Panc1 (cell line): ENCODE measurements at regions not wholly inside any gene's neighbourhood (a gene's known extent, or its start where the extent isn't known, plus 50 kb on each side); places are given as distances from the start of the nearest gene placed in this dataset.

ENCODE experiments used
- ATAC-seq: fragments of 200-7000 bp; cut with Tn5 transposase; 2 replicates; pipeline ENCODE4 v1.9.1; 2020; ENCODE audit warnings: mild to moderate bottlenecking, moderate library complexity
- BruUV-seq: library from RNA; stranded (reverse); fragments of 400-500 nt; replicated peaks from 2 replicates; lab custom pipeline; 2021; lab: Mats Ljungman, UMichigan
- CTCF ChIA-PET: fragments of 300-600 bp; sonication (Branson Sonifier 250); formaldehyde crosslinking; loops from one replicate; lab custom pipeline; 2022; ENCODE audit warnings: antibody characterized with exemption; lab: Charles Lee
- POLR2A ChIA-PET: fragments of 300-600 bp; sonication (Branson Sonifier 250); formaldehyde crosslinking; loops from one replicate; lab custom pipeline; 2022; ENCODE audit warnings: antibody characterized with exemption; lab: Charles Lee
- DNase-seq: peaks from one replicate; pipeline ENCODE4 v3.0.0-alpha.2; 2010; ENCODE audit warnings: low read depth, low spot score
- H3K27ac ChIP-seq: 2 replicates; pipeline ENCODE4 v1.5.1; 2011; ENCODE audit warnings: mild to moderate bottlenecking, low read length, inconsistent platforms
- H3K27me3 ChIP-seq: fragments of 200-500 bp; sonication (Bioruptor generic); 2 replicates; pipeline ENCODE4 v1.6.0; 2014; ENCODE audit warnings: low read length, inconsistent platforms; ENCODE audit not compliant: control insufficient read depth, insufficient read depth
- H3K36me3 ChIP-seq: fragments of 200-500 bp; sonication (Bioruptor generic); 2 replicates; pipeline ENCODE4 v1.5.1; 2014; ENCODE audit warnings: inconsistent platforms, mild to moderate bottlenecking, low read length, moderate library complexity; ENCODE audit not compliant: control insufficient read depth, insufficient read depth
- H3K4me1 ChIP-seq: 2 replicates; pipeline ENCODE4 v1.5.1; 2011; ENCODE audit warnings: inconsistent platforms, mild to moderate bottlenecking, low read length, moderate library complexity; ENCODE audit not compliant: control insufficient read depth, insufficient read depth
- H3K4me3 ChIP-seq, 2 experiments: 2 replicates each; pipeline ENCODE4 v1.5.1; 2011 to 2012; ENCODE audit warnings: low read depth in 2 of 2, low read length in 2 of 2, mild to moderate bottlenecking in 2 of 2, inconsistent platforms in 1 of 2, moderate library complexity in 1 of 2
- H3K9me3 ChIP-seq: fragments of 200-500 bp; sonication (Bioruptor generic); 2 replicates; pipeline ENCODE4 v1.5.1; 2014; ENCODE audit warnings: low read depth, mild to moderate bottlenecking, inconsistent platforms, low read length, moderate library complexity; ENCODE audit not compliant: control insufficient read depth, insufficient read depth
- CTCF ChIP-seq: fragments of 450-650 bp; IDR thresholded peaks from 2 replicates; pipeline ENCODE4 v1.5.1; 2017; ENCODE audit warnings: mild to moderate bottlenecking
- POLR2AphosphoS5 ChIP-seq: IDR thresholded peaks from 2 replicates; pipeline ENCODE4 v1.6.1; 2012; ENCODE audit warnings: mild to moderate bottlenecking, low read depth, low read length, moderate library complexity
- REST ChIP-seq, 2 experiments: IDR thresholded peaks; 2 replicates each; pipeline ENCODE4 v1.6.1; 2011 to 2012; ENCODE audit warnings: low read depth in 2 of 2, control low read depth in 1 of 2, low read length in 1 of 2, mild to moderate bottlenecking in 1 of 2, moderate library complexity in 1 of 2; ENCODE audit not compliant: insufficient read depth in 1 of 2
- SIN3A ChIP-seq: IDR thresholded peaks from 2 replicates; pipeline ENCODE4 v1.6.1; 2012; ENCODE audit warnings: low read depth, mild to moderate bottlenecking, low read length, moderate library complexity, borderline replicate concordance; ENCODE audit not compliant: insufficient read depth
- TCF7L2 ChIP-seq: IDR thresholded peaks from 2 replicates; pipeline ENCODE4 v1.6.1; 2011; ENCODE audit warnings: mild to moderate bottlenecking, low read depth, low read length, inconsistent platforms
- in situ Hi-C: cut with HindIII; loops from 2 replicates; pipeline ENCODE4 v1.10.0; 2016; ENCODE audit warnings: low sequenced_read_pairs, low pct_unique_long_range_greater_than_20kb
- intact Hi-C: fragments of 100-400 bp; cut with micrococcal nuclease; formaldehyde crosslinking; loops from one replicate; pipeline ENCODE4 v1.10.0; 2022; ENCODE audit not compliant: unreplicated experiment

GRCh38 chr3:163159306-163159705, 1662.7 kb downstream of the OTOL1 start:
- ChIA-PET POLR2A (no interaction called here), CTCF (no interaction called here)
- BruUV-seq = no TSS peak
- DNase-seq (no peak), ATAC-seq (no peak)
- Histone ChIP-seq H3K4me3 (no peak overlapping the region), H3K27me3 (no peaks in the 10 kb centered on the region), H3K27ac (no peak overlapping the region), H3K9me3 (no peaks in the 10 kb centered on the region; the same call in 1 of the 2 replicates), H3K4me1 (no peaks in the 10 kb centered on the region), H3K36me3 (no peaks in the 10 kb centered on the region)
- in situ Hi-C loops (no loop called here), intact Hi-C loops (no loop called here)
- TF ChIP-seq POLR2AphosphoS5 = no peak
- TF ChIP-seq TCF7L2 = no peak
- no peak for TF ChIP-seq SIN3A
- no peak for TF ChIP-seq CTCF
- TF ChIP-seq REST (IDR thresholded peaks at IDR 0.05; ENCODE audit: insufficient read depth in 1 of 2, low read depth in 2 of 2, low read length in 1 of 2) = no peak

- no peak for ATAC-seq
- BruUV-seq = no TSS peak
- POLR2A ChIA-PET = no interaction called here
- no peak for DNase-seq
- intact Hi-C loops (no loop called here), in situ Hi-C loops (no loop called here)
- Histone ChIP-seq H3K27ac (no peak overlapping the region), H3K27me3 (no peaks in the 10 kb centered on the region), H3K4me3 (no peak overlapping the region), H3K9me3 (no peaks in the 10 kb centered on the region), H3K4me1 (no peaks in the 10 kb centered on the region), H3K36me3 (no peaks in the 10 kb centered on the region)
- CTCF ChIA-PET = no interaction called here
- TF ChIP-seq REST (IDR thresholded peaks at IDR 0.05; ENCODE audit: insufficient read depth in 1 of 2, low read depth in 2 of 2, low read length in 1 of 2) (no peak), CTCF (no peak), POLR2AphosphoS5 (no peak), SIN3A (no peak), TCF7L2 (no peak)
These were observed 1643.0 kb downstream of the OTOL1 start for GRCh38 chr3:163139600-163139999.
